CD4-positive, alpha-beta T cell treated with Interleukin-12 subunit alpha and Interleukin-12 subunit beta, for 1 hour (primary cell): ENCODE measurements at regions not wholly inside any gene's neighbourhood (a gene's known extent, or its start where the extent isn't known, plus 50 kb on each side); places are given as distances from the start of the nearest gene placed in this dataset.

ENCODE experiments used
- DNase-seq: peaks from one replicate; pipeline ENCODE4 v3.0.0-alpha.2; 2020

DNA sequence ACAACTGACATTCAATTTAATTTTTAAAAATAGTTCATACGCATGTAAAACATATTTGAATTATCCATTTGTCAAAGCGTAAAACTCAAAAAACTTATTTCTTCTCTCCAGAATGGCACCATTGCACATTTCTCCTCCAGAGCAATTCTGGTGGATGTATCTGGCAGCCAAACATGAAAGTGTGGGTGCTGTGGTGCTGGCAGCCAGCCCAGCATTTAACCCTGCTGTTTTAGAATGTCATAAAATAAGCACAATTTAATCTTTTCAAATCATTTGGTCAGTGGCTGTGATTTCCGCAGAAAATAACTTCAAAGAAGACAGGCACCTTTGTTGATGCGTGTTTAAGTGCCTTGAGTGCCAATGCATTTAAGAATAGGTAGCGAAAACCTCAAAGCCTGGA, 302.7 kb upstream of the MEOX2 start:
- no peak for DNase-seq

DNA sequence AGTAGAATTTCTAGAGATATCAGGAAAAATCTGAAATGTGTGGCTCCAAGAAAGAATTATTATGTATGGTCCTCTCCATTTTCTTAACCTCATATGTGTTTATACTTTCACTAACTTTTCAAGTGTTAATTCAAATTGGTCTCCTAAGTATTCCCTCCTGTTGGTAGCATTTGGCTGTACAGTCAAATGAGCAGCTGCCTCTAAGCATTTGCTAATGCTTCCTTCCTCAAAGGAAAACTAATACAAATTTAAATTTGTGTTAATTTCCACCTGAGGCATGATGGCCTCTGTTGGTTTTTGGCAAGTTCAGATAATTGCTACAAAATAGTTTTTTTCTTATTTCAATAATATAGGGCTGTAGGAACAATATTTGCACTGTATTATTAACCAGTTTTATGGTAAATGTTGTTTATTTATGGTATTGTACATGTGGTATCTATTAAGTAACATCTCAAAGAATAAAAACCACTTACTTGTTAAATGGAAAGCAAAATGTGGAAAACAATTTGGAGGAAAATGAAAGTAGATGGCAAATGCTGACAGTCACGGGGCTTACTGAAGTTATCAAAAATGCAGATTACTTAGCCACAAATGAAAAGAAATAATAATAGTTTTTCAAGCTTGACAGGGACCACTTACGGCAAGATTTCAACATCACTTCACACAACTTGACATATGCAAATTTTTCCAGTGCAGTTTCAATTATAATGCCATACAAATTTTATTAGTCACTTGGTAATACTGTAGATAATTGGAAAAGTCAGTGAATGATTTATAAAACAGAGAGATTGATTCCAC, 299.3 kb upstream of the MEOX2 start:
- no peak for DNase-seq

DNA sequence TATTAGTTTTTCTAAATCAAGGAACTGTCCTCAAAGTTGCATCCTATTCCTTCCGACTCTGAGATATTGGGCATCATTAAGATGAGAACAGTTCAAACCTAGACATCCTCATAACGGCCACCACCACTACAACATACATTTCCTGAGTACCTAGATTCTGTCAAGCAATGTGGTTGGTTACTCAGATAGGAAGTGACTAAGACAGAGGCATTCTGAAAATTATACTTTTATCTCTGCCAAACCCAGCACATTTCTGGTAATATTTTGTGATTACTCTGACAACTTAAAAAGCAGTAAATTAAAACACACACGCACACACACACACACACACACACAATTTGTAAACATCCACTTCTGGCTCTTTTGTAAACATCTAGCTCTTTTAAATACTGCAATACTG, 291.2 kb upstream of the MEOX2 start:
- DNase-seq = no peak

DNA sequence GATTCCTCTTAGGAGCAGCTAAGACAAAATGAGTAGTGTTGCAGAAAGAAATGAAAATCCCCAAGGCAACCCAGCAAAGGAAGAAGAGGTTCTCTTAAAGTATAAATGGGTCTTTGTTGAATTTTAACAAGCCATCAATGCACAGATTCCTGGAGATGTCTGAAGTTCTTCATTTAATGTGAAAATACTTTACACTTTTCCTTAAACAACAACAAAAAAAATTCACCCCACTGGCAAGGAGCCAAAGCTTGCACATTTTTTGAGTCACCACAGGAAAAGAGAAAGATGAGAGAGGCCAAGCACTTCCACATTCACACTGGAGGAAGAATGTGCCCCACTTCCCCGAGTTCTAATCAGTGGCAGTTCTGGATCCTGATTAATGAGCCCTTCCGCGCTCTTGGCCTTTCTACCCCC, 286.4 kb upstream of the MEOX2 start:
- no peak for DNase-seq

DNA sequence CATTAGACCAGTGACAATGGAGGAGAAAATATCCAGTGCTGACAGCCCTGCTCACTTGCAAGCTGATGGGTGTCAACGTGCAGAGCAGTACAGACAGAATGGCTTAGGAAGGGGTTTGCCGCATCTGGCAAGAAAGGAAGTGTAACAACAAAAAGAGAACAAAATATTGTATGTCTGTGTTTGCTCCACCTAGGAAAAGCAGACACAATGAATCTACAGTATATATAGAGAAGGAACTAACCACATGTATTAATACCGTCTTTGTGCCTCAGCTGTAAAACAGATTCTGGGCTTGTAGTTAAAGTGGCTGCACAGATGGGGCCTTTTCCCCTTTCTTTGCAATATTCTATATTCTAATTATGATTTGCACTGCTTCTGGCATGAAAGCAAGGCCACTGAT, 281.1 kb upstream of the MEOX2 start:
- no peak for DNase-seq

DNA sequence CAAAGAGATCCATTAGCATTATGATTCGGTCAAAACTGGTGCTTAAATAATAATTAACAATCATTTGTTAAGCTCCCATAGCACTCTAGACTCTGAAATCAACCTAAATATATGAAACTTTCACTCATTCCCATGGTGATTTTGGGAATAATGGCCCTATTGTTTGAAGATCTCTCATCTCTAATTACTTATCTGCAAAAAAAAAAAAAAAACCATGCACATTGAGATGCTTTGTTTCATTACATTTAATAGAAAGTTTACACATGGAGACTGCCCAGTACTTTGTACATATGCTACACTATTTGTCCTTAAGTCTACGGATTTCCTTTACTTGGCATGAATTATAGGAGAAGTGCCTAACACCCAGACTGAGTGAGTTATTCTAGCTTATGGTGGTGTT, 280.6 kb upstream of the MEOX2 start:
- DNase-seq = no peak

DNA sequence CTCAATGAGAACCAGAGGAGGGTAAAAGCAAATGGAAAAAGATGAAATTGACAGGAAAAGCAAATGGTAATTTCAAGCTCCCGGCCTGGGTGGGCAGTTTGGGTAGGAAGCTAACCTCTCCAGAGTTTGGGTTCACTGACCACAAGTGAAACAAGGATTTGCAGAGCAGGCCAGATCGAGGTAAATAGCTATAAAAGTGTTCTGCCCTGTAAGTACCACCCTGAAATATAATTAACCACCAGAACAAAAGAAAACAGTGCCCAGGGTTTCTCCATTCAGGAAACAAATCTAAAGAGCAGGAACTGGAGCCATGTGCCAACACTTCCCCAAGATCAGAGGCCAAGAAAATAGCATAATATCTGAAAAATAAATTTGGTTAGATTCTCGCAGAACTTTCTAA, 276.7 kb upstream of the MEOX2 start:
- DNase-seq = no peak

DNA sequence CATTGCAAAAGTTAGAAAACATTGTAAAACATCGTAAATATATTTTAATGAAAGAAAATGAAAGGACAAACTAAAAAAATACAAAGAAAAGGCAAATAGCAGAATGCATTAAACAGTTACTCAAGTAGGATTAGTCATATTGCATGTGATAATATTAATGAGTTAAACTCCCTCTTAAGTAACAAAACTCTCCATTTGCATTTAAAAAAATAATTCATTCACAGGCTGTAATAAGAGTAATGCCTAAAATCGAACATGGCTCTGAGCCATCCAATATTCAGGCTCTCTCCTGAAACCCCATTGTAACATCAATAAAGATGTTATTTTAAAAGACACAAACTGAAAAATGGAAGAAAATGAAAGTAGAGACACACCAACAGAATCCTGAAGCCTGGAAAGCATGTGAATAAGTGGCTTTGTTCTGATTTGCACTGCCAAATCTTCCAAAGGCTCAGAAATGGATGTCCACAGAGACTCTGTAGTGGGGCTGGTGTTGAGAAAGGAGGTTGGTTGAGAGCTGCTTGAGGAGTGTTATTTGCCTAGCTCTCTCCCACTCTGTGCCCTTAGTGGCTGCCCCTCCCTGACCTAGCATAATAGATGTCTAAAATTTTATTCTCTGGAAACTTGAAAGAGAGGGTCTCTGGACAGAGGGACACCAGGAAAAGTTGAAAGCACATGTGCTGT, 268.3 kb upstream of the MEOX2 start:
- no peak for DNase-seq

DNA sequence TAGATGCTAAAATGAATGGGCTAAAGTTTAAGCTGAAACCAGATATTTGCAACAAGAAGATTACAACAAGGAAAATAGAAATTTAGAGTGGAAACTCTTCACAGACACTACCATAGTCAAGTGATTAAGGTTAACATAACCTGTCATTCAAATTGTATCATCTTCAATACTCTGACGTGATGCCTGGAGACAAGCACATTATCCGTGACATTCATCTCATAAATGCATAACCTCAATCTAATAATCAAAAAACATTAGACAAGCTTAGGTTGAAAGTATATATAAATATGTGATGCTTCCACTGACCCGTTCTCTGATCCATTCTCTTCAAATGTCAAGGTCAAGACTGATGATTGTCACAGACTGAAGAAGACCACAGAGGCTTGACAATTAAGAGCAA, 263.8 kb upstream of the MEOX2 start:
- no peak for DNase-seq

DNA sequence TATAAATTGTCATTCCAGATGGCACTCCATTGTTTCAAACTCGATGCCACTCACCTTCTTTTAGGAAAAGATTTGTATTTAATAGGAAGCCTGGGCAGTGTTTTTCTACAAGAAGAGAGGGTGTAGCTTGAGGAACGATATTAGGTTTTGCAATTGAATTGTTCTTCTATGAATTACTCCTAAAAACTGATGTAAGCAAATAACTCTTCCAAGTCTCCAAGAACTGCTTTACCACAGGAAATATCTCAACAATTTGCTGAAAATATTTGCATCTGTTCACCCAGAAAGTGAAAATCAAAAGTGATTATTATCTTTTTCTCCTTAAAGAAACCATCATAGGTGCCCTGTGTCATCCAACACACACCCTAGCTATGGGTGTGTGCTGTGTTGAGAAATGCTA, 261.3 kb upstream of the MEOX2 start:
- no peak for DNase-seq

DNA sequence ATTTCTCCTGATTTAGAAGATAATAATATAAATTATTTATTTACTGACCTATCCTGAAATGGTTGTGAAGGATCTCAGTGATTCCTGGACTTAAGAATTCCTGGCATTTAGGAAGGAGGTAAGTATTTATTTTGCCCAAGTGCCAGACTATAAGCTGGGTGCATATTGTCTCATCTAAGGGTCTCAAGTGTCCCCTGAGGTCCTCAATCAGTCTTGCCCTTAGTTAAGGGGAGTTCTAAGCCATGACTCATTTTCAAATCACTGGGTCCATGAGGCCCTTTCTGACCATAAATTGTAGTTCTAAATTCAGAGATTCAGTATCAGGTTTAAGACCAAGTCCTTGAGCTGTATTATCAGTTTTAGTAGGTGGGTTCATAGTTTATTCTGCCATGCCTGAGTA, 251.6 kb upstream of the MEOX2 start:
- DNase-seq = no peak

DNA sequence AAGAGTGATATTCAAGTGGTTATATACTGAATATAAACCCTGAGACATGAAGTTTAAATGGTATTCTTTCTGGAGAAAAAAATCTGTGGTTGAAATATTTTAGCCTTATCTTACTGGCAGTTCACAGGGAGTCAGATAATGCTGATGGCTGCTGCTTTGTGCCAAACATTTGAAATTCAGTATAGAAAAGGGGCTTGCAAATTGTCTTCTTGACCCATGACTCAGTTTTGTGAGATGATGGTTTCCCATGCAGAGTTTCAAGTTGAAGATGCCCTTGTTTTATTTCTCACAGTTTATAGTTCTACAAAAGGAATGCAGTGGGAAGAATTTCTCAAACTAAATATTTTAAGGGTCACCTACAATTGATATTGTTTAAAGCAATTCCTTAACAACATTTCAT, 251.1 kb upstream of the MEOX2 start:
- no peak for DNase-seq

DNA sequence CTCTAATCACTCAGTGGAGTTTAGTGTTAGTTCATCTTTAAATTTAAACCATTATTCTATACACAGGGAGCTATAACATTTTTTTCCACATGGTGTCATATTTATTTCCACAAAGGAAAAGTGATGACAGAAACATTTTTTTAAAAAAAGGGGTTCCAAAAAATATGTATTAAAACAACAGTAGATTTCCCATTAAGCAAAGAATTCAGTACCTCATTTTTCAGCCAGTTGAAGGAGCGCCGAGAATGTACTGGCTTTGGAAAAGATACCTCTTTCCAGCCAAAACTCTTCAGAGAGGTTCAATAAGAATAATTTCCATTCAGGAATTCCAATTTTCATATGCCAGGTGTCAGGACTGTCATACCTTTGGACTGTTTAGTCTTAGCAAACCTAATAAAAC, 250.5 kb upstream of the MEOX2 start:
- DNase-seq = no peak

DNA sequence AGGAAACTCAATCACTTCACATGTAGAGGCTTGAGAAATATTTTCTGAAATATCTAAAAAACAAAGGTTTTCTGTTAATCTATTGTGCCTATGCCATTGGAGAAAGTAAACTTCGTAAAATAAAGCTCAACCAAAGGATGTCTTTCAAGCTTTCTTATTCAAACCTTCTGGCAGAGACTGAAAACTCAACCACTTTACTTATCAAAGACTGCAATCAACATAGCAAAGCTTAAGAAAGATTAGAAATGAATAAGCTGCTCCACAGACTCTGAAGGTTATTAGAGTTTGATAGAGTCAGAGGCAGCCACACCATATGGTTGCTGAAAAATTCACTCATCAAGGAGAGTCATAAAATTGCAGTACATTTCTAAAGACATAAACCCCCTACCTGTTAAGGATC, 245.8 kb upstream of the MEOX2 start:
- no peak for DNase-seq

DNA sequence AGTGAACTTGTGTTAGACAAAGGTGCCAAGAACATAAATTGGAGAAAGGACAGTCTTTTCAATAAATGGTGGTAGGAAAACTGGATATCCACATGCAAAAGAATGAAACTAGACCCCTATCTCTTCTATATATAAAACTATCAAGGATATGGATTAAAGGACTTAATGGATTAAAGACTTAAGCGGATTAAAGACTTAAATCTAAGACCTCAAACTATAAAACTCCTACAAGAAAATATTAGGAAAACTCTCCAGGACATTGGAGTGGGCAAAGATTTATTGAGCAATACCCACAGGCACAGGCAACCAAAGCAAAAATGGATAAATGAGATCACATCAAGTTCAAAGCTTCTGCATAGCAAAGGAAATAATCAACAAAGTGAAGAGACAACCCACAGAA, 242.9 kb upstream of the MEOX2 start:
- no peak for DNase-seq

DNA sequence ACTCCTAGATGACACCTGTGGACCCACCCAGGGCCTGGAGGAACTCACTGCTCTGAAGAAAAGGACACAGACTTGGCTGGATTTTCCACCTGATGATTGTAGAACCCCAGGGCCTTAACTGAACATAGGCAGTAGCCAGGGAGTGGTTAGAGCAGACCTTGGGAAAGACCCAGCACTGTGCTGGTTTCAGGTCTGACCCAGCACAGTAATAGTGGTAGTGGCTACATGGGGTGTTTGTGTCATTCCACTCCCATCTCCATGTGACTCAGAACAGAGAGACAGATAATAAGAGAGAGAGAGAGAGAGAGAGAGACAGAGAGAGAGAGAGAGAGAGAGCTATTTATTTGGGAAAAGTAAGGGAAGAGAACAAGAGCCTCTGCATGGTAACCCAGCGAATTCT, 239.1 kb upstream of the MEOX2 start:
- DNase-seq = no peak

DNA sequence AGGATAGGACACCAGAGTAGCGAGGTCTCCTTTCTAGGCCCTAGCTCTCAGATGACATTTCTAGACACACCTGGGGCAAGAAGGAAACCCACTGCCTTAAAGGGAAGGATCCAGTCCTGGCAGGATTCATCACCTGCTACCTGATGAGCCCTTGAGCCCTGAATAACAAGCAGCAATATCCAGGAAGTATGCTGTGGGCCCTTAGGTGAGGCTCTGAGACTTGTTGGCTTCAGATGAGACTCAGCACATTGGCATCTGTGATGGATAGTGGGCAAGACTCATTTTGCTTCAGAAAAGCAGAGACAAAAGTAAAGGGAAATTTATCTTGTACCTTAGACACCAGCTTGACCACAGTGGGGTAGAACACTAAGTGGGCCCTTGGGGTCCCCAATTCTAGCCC, 238.4 kb upstream of the MEOX2 start:
- DNase-seq = no peak

DNA sequence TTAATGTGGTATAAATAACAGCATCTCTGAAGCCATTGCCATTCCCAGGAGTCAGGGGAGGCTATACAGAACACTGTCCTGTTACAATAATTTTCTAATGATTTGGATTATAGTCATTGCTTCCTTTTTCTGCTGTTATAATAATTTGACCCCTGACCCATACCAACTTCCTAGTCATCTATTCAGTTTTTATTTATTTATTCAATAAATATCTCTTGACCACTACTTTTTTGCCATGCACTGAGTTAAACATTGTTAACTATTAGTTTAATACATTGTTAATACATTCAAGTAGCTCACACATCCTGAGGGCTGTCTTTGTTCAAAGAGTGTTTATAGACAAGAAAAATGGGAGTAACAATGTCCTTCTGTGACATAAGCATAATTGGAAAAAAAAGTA, 235.5 kb upstream of the MEOX2 start:
- no peak for DNase-seq

DNA sequence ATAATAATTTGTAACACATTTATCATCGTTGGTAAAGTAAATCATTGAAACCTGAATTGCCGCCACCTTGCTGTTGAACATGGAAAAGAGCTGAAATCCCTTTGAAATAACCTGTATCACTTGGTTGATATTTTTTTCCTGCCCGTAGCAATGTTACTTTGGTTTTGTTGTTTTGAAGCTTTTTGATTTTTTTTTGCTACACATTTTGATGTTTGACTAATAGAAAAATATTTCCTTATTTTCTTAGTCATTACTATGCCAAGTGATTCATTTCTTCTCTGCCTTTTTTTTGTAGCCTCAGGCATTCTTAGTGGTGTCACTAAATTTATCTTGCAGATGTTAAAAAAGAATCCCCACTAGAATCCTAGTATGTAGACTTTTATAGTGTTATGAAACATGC, 235.1 kb upstream of the MEOX2 start:
- DNase-seq = no peak

DNA sequence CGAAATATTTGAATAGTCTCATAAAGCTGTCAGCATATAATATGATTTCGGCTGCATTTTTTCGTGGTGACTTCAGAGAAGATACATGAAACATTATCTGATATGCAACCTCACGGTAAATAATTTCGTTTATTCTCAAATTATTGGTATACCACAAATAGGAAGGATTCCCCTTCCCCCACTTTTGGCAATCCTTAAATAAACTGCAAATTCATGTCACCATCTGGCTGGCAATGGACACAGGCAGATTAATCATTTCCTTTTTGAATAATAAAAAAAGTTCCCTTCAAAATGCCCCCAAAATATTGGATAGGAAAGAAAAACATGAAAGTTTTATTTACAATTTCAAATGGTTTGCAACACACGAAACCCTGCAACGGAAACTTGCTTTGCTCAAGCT, 234.5 kb upstream of the MEOX2 start:
- DNase-seq = no peak

DNA sequence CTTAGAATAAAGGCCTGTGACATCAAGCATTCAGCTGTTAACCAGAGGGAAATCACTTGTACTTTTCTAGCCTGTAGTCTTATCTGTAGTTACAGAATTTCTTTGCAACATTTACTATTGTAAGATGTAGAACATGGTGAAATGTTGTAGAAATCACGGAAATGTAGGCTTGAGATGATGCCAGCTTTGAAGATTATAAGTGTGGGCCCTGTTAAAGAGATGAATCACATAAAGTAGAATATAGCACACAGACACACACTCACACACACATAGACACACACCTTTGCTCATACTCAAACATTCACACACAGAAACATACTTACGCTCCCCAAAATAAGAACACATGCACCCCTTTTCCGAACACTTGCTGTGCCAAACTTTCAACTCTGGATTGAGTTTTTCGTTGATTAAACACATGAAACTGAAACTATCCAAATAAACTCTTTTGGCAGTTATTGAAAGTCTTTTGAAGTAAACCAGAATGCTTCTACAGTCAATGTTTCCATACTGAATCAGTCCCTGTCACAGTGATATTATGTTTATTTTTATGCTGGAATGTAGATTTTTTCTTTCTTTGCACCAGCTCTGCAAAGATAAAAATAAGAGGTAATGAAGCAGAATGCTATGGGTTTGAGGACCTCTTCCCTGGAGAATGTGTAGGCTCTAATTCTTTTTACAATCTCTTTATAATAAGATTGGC, 230.3 kb upstream of the MEOX2 start:
- no peak for DNase-seq

DNA sequence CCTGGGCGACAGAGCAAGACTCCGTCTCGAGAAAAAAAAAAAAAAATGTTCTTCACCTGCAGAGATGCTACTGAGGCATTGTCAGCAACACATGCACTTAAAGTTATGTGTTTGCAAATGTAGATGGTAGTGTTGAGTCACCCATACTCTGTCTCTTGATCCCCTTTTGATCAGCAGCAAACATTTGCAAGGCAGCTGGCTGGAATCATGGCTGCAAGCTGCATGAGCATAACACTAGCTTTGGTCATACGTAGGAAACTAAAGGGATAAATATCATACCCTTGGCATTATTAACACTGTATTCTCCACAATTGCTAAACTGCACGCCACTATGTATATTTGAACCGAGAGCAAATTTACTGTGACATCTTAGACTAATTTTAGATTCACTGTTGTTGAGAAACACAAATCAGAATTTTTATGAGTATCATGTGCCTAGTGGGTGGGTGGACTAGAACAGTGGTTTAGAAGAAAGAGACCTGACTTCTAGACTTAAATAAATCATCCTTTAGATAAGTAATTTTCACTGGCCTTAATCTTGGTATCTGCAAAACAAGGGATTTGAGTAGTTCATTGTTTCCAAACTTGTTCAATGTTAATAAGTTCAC, 229.3 kb upstream of the MEOX2 start:
- no peak for DNase-seq

DNA sequence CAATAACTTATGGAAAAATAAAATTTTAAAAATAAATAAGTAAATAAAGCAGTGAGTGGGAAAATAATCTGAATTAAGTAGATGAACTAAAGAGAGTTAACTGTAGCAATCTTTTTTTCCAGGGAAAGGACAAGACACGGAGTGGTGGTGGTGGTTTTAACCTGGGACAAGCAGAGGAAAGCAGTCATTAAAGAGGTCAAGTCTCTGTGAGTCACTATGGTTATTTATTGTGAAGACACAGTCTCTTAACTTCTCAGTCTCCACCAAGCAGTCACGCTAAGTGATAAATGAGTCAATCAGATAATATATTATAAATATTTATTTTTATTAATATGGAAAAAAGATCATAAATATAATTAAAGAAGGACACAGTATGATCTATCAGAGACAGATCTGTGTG, 228.1 kb upstream of the MEOX2 start:
- no peak for DNase-seq

DNA sequence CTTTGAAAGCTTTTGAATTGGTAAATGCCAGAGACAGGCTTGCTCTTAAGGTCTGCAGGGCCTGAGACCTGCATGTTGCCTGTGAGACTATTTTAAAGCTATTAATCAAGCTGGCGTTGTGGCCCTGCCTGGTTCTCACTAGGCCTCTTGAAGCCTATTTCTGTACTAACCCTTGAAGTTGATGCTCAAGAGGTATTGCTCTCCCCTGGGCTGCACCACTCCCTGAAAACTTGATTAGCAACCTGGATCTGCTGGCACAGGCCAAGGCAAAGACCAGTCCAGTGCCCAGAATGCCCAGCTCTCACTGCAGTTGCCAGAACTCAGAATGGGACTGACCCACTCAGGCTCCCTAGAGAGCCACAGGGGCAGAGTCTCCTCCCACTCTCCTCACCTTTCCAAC, 220.0 kb upstream of the MEOX2 start:
- no peak for DNase-seq
